IMR-90 (cell line): ENCODE measurements at regions not wholly inside any gene's neighbourhood (a gene's known extent, or its start where the extent isn't known, plus 50 kb on each side); places are given as distances from the start of the nearest gene placed in this dataset.

Source experiments
- ATAC-seq: fragments of 200-7000 bp; cut with Tn5 transposase; 2 replicates; pipeline ENCODE4 v1.9.1; 2020; ENCODE audit warnings: low read depth, mild to moderate bottlenecking, moderate library complexity
- BruUV-seq: library from RNA; stranded (reverse); fragments of 400-500 nt; replicated peaks from 2 replicates; lab custom pipeline; 2021; lab: Mats Ljungman, UMichigan
- CTCF ChIA-PET: fragments of 300-600 bp; formaldehyde crosslinking; extraction: SDS; loops from one replicate; lab custom pipeline; 2021; ENCODE audit warnings: antibody characterized with exemption; lab: Yijun Ruan, JAX
- POLR2A ChIA-PET: fragments of 300-600 bp; sonication (Branson Sonifier 250); formaldehyde crosslinking; loops from one replicate; lab custom pipeline; 2022; ENCODE audit warnings: antibody characterized with exemption; ENCODE audit not compliant: unreplicated experiment; lab: Charles Lee
- DNase-seq: peaks from one replicate; pipeline ENCODE4 v3.0.0; 2013
- H2AFZ ChIP-seq: replicated peaks from 2 replicates; pipeline ENCODE3; 2013; ENCODE audit warnings: low read length, mild to moderate bottlenecking; ENCODE audit not compliant: poor library complexity
- H2AK5ac ChIP-seq: 2 replicates; pipeline ENCODE4 v1.6.1; 2013; ENCODE audit warnings: low read depth, low read length, inconsistent platforms
- H2AK9ac ChIP-seq: replicated peaks from 2 replicates; pipeline ENCODE3; 2013; ENCODE audit warnings: mild to moderate bottlenecking, low read depth, low read length, moderate library complexity; ENCODE audit not compliant: poor library complexity
- H2BK120ac ChIP-seq: 2 replicates; pipeline ENCODE4 v1.6.1; 2013; ENCODE audit warnings: low read depth, low read length, inconsistent platforms
- H2BK15ac ChIP-seq: 3 replicates; pipeline ENCODE4 v1.6.1; 2013; ENCODE audit warnings: low read depth, low read length, inconsistent platforms
- H2BK20ac ChIP-seq: 2 replicates; pipeline ENCODE4 v1.6.1; 2013; ENCODE audit warnings: low read depth, mild to moderate bottlenecking, inconsistent platforms, low read length, moderate library complexity
- H2BK5ac ChIP-seq: 2 replicates; pipeline ENCODE4 v1.6.1; 2013; ENCODE audit warnings: mild to moderate bottlenecking, low read depth, low read length, inconsistent platforms; ENCODE audit not compliant: poor library complexity, severe bottlenecking
- H3K14ac ChIP-seq: replicated peaks from 2 replicates; pipeline ENCODE4 v1.6.1; 2013; ENCODE audit warnings: low read depth, low read length, inconsistent platforms
- H3K18ac ChIP-seq: 2 replicates; pipeline ENCODE4 v1.6.1; 2013; ENCODE audit warnings: low read depth, low read length, control low read depth
- H3K23ac ChIP-seq: 2 replicates; pipeline ENCODE4 v1.6.1; 2013; ENCODE audit warnings: low read depth, low read length, inconsistent platforms
- H3K27ac ChIP-seq: 2 replicates; pipeline ENCODE4 v1.5.1; 2013; ENCODE audit warnings: mild to moderate bottlenecking, control low read depth, low read length; ENCODE audit not compliant: insufficient read depth
- H3K27me3 ChIP-seq: 2 replicates; pipeline ENCODE4 v1.6.1; 2013; ENCODE audit warnings: low read length; ENCODE audit not compliant: control insufficient read depth, insufficient read depth
- H3K36me3 ChIP-seq: 2 replicates; pipeline ENCODE4 v1.6.1; 2013; ENCODE audit warnings: low read length, mixed read lengths; ENCODE audit not compliant: control insufficient read depth, insufficient read depth
- H3K4ac ChIP-seq: 2 replicates; pipeline ENCODE4 v1.6.1; 2013; ENCODE audit warnings: low read depth, low read length, inconsistent platforms
- H3K4me1 ChIP-seq: 2 replicates; pipeline ENCODE4 v1.6.1; 2013; ENCODE audit warnings: low read length, mixed read lengths; ENCODE audit not compliant: control insufficient read depth, insufficient read depth
- H3K4me2 ChIP-seq: 2 replicates; pipeline ENCODE4 v1.6.1; 2013; ENCODE audit warnings: low read depth, mild to moderate bottlenecking, control low read depth, low read length, moderate library complexity
- H3K4me3 ChIP-seq: 2 replicates; pipeline ENCODE4 v1.5.1; 2013; ENCODE audit warnings: low read depth, mild to moderate bottlenecking, control low read depth, low read length, moderate library complexity; ENCODE audit not compliant: insufficient read depth
- H3K56ac ChIP-seq: 2 replicates; pipeline ENCODE4 v1.6.1; 2013; ENCODE audit warnings: low read length, inconsistent platforms; ENCODE audit not compliant: insufficient read depth; ENCODE audit errors: extremely low read depth
- H3K79me1 ChIP-seq, 2 experiments: 2 replicates each; pipeline ENCODE4 v1.6.1; 2013; ENCODE audit warnings: low read length in 2 of 2, inconsistent platforms in 1 of 2, low read depth in 1 of 2
- H3K9ac ChIP-seq: 2 replicates; pipeline ENCODE4 v1.6.1; 2013; ENCODE audit warnings: low read depth, low read length, control low read depth
- H3K9me1 ChIP-seq: 2 replicates; pipeline ENCODE4 v1.6.1; 2013; ENCODE audit warnings: low read length, inconsistent platforms; ENCODE audit not compliant: insufficient read depth
- H3K9me3 ChIP-seq: 2 replicates; pipeline ENCODE4 v1.6.1; 2013; ENCODE audit warnings: low read length; ENCODE audit not compliant: control insufficient read depth, insufficient read depth
- H4K20me1 ChIP-seq: 2 replicates; pipeline ENCODE4 v1.6.1; 2013; ENCODE audit warnings: low read length, inconsistent platforms; ENCODE audit not compliant: insufficient read depth
- H4K5ac ChIP-seq: 2 replicates; pipeline ENCODE4 v1.6.1; 2013; ENCODE audit warnings: mild to moderate bottlenecking, low read depth, low read length, control low read depth
- H4K8ac ChIP-seq, 2 experiments: 2 replicates each; pipeline ENCODE4 v1.6.1; 2013; ENCODE audit warnings: low read depth in 2 of 2, low read length in 2 of 2, control low read depth in 1 of 2, inconsistent platforms in 1 of 2
- H4K91ac ChIP-seq: 2 replicates; pipeline ENCODE4 v1.6.1; 2013; ENCODE audit warnings: low read depth, low read length, inconsistent platforms; ENCODE audit not compliant: insufficient read depth
- WGBS, 2 experiments: methylation state at CpG; one replicate each; pipeline versions ENCODE4 v1.1.5 to v1.1.7; 2013; ENCODE audit warnings: missing lambda C conversion rate in 2 of 2; ENCODE audit not compliant: insufficient read length in 1 of 2; ENCODE audit errors: extremely low coverage in 2 of 2; 5-methylcytosine and 5-hydroxymethylcytosine counted together
- dilution Hi-C: fragments of 300-500 bp; cut with HindIII; formaldehyde crosslinking; loops from one replicate; pipeline ENCODE4 v1.14.3; 2018; ENCODE audit warnings: low sequenced_read_pairs; ENCODE audit not compliant: unreplicated experiment
- in situ Hi-C: fragments of 300-500 bp; cut with MboI; formaldehyde crosslinking; loops from 3 replicates; pipeline ENCODE4 v1.14.3; 2019; ENCODE audit warnings: low sequenced_read_pairs, inconsistent platforms, mixed read lengths
- intact Hi-C: fragments of 100-400 bp; cut with micrococcal nuclease; formaldehyde crosslinking; loops from 2 replicates; pipeline ENCODE4 v1.10.0; 2022
- TF ChIP-seq, protein P1 (sequence below): fragments of 150-350 bp; IDR thresholded peaks from 2 replicates; pipeline ENCODE4 v1.6.1; 2016; ENCODE audit warnings: low read depth, mild to moderate bottlenecking, low read length, moderate library complexity, borderline replicate concordance
- TF ChIP-seq, protein P2 (sequence below): fragments of 150-350 bp; IDR thresholded peaks from 2 replicates; pipeline ENCODE4 v1.6.1; 2017; ENCODE audit warnings: mild to moderate bottlenecking, antibody characterized with exemption, low read length, low read depth

DNA sequence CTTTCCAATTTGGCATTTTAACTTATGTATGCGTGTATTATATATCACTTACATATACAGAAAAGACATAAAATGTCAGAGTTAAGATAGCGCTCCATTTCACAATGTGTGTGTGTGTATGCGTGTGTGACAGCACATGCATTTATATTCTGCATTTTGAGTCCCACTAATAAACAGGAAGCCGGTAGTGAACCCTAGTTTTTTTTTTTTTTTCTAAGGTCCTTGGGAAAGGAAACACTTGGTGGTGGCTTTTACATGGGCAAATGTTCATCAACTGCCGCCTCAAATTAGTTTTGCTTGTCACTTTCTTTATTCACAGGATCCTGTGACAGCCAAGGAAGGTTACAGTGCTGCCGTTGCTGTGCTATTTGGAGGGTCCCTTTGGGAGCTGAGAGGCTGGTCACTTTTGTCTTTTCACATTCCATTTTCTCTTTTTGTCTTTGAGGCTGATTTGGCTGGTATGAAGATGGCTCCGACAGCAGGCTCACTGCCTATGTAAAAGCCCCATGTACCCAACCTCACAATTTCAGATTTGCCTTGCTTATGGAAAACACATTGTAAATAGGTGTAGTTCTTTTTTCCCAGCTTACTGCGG lies 298.9 kb downstream of the CSNK1G3 start:
- no peak overlapping the region for H2AK9ac ChIP-seq
- H4K8ac ChIP-seq: no peak overlapping the region
- no peak overlapping the region for H2BK5ac ChIP-seq
- H2BK120ac ChIP-seq: no peak overlapping the region
- DNase-seq (no peak), ATAC-seq (no peak)
- POLR2A ChIA-PET: no interaction called here
- H4K91ac ChIP-seq: no peak overlapping the region
- H3K36me3 ChIP-seq: no peaks in the 10 kb centered on the region
- TF ChIP-seq, protein P1, sequence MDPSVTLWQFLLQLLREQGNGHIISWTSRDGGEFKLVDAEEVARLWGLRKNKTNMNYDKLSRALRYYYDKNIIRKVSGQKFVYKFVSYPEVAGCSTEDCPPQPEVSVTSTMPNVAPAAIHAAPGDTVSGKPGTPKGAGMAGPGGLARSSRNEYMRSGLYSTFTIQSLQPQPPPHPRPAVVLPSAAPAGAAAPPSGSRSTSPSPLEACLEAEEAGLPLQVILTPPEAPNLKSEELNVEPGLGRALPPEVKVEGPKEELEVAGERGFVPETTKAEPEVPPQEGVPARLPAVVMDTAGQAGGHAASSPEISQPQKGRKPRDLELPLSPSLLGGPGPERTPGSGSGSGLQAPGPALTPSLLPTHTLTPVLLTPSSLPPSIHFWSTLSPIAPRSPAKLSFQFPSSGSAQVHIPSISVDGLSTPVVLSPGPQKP: no peak
- TF ChIP-seq, protein P2, sequence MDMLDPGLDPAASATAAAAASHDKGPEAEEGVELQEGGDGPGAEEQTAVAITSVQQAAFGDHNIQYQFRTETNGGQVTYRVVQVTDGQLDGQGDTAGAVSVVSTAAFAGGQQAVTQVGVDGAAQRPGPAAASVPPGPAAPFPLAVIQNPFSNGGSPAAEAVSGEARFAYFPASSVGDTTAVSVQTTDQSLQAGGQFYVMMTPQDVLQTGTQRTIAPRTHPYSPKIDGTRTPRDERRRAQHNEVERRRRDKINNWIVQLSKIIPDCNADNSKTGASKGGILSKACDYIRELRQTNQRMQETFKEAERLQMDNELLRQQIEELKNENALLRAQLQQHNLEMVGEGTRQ: no peak
- CTCF ChIA-PET: interaction anchor here (1.2 kb wide), 1 partner anchor 24 kb away, joined by 4 read pairs; no protein-coding TSS in a partner anchor
- no peak overlapping the region for H2AFZ ChIP-seq
- dilution Hi-C loops (no loop called here), intact Hi-C loops (no loop called here), in situ Hi-C loops (no loop called here)
- no peaks in the 10 kb centered on the region for H3K9me3 ChIP-seq
- no CpG with 5 or more reads among the region's 8 CpGs for WGBS, 2 experiments
- H3K23ac ChIP-seq: no peak overlapping the region
- H4K20me1 ChIP-seq: no peaks in the 10 kb centered on the region
- no peak overlapping the region for H3K4me2 ChIP-seq
- H2AK5ac ChIP-seq: no peak overlapping the region
- H3K4me3 ChIP-seq: no peak overlapping the region
- no peak overlapping the region for H3K4ac ChIP-seq
- H3K56ac ChIP-seq: no peak overlapping the region
- H2BK20ac ChIP-seq: no peak overlapping the region
- peaks cover 9% of the 10 kb centered on the region; the same call in 1 of the 2 replicates for H3K4me1 ChIP-seq
- H3K14ac ChIP-seq: no peak overlapping the region
- H3K27ac ChIP-seq: no peak overlapping the region
- H4K5ac ChIP-seq: no peak overlapping the region
- H3K9ac ChIP-seq: no peak overlapping the region
- no peaks in the 10 kb centered on the region for H3K9me1 ChIP-seq
- no peak overlapping the region for H2BK15ac ChIP-seq
- H3K79me1 ChIP-seq: no peaks in the 10 kb centered on the region
- no peak overlapping the region for H3K18ac ChIP-seq
- no TSS peak for BruUV-seq
- no peaks in the 10 kb centered on the region for H3K27me3 ChIP-seq
